A673 (cell line): ENCODE measurements at regions not wholly inside any gene's neighbourhood (a gene's known extent, or its start where the extent isn't known, plus 50 kb on each side); places are given as distances from the start of the nearest gene placed in this dataset.

Experiments
- CTCF ChIP-seq: fragments of 300-800, 200-600 bp; sonication (generic); conservative IDR thresholded peaks from 2 replicates; pipeline ENCODE4 v1.5.1; 2017; ENCODE audit warnings: low read depth, mild to moderate bottlenecking, antibody characterized with exemption, low read length, moderate library complexity, mixed read lengths
- EZH2 ChIP-seq: fragments of 200-600 bp; sonication (generic); IDR thresholded peaks from 2 replicates; pipeline ENCODE4 v1.6.1; 2017; ENCODE audit warnings: borderline replicate concordance, low read depth, mild to moderate bottlenecking, mixed read lengths, antibody characterized with exemption, low read length; ENCODE audit not compliant: poor library complexity, severe bottlenecking

GRCh38 chr18:55688030-55688429 lies 100.0 kb upstream of the TCF4 start:
- TF ChIP-seq CTCF = no peak
- TF ChIP-seq EZH2 = no peak
